ENCODE measurements at regions not wholly inside any gene's neighbourhood (a gene's known extent, or its start where the extent isn't known, plus 50 kb on each side); places are given as distances from the start of the nearest gene placed in this dataset.
A peak's percentile ranks its signal among the peaks of the same experiment; 100 is the strongest.

- Histone ChIP-seq H2AFZ (ENCODE audit: low read length) (no peak overlapping the region), H3K27me3 (ENCODE audit: control insufficient read depth, insufficient read depth, low read length) (no peaks in the 10 kb centered on the region), H4K20me1 (ENCODE audit: control insufficient read depth, extremely low read depth, insufficient read depth, low read length) (no peaks in the 10 kb centered on the region), H3K4me2 (ENCODE audit: extremely low read depth, insufficient read depth, low read length) (no peak overlapping the region), H3K4me1 (ENCODE audit: control insufficient read depth, extremely low read depth, insufficient read depth, low read length) (peaks cover 4% of the 10 kb centered on the region), H3K27ac (ENCODE audit: insufficient read depth, low read length) (no peak overlapping the region), H3K9me3 (ENCODE audit: control insufficient read depth, insufficient read depth, low read depth, low read length) (no peaks in the 10 kb centered on the region), H3K36me3 (ENCODE audit: control insufficient read depth, insufficient read depth, low read length) (no peaks in the 10 kb centered on the region), H3K9ac (ENCODE audit: insufficient read depth, low read length) (no peak overlapping the region), H3K79me2 (ENCODE audit: control insufficient read depth, insufficient read depth, low read length) (no peaks in the 10 kb centered on the region), H3K4me3 (replicated peaks in 1 of 4; ENCODE audit: control extremely low read depth in 1 of 4, insufficient read depth in 1 of 4, low read depth in 3 of 4, low read length in 4 of 4) (no peak overlapping the region)
- peak in 1 of 2 donors; percentile 92 for DNase-seq (ENCODE audit: low read depth in 2 of 2)
- no peak for TF ChIP-seq CTCF (conservative IDR thresholded peaks at IDR 0.05 in 1 of 2, IDR thresholded peaks at IDR 0.05 in 1 of 2; ENCODE audit: low read depth in 1 of 2, low read length in 2 of 2)
- no peak for TF ChIP-seq EZH2 (IDR thresholded peaks at IDR 0.05; ENCODE audit: low read length, missing control alignments)
Observed at GRCh38 chr3:150345021-150345538, 63.0 kb upstream of the TSC22D2 start.

GRCh38 chr3:150344079-150344759, 63.9 kb upstream of the TSC22D2 start:
- no peak overlapping the region for H3K4me3 ChIP-seq (replicated peaks in 1 of 4; ENCODE audit: control extremely low read depth in 1 of 4, insufficient read depth in 1 of 4, low read depth in 3 of 4, low read length in 4 of 4)
- H2AFZ ChIP-seq (ENCODE audit: low read length): no peak overlapping the region
- H3K9me3 ChIP-seq (ENCODE audit: control insufficient read depth, insufficient read depth, low read depth, low read length): no peaks in the 10 kb centered on the region
- DNase-seq (ENCODE audit: low read depth in 2 of 2): no peak
- H3K79me2 ChIP-seq (ENCODE audit: control insufficient read depth, insufficient read depth, low read length): no peaks in the 10 kb centered on the region
- H3K27ac ChIP-seq (ENCODE audit: insufficient read depth, low read length): no peak overlapping the region
- no peaks in the 10 kb centered on the region for H4K20me1 ChIP-seq (ENCODE audit: control insufficient read depth, extremely low read depth, insufficient read depth, low read length)
- peaks cover 4% of the 10 kb centered on the region for H3K4me1 ChIP-seq (ENCODE audit: control insufficient read depth, extremely low read depth, insufficient read depth, low read length)
- H3K9ac ChIP-seq (ENCODE audit: insufficient read depth, low read length): no peak overlapping the region
- H3K36me3 ChIP-seq (ENCODE audit: control insufficient read depth, insufficient read depth, low read length): no peaks in the 10 kb centered on the region
- no peak overlapping the region for H3K4me2 ChIP-seq (ENCODE audit: extremely low read depth, insufficient read depth, low read length)
- no peaks in the 10 kb centered on the region for H3K27me3 ChIP-seq (ENCODE audit: control insufficient read depth, insufficient read depth, low read length)
- no peak for TF ChIP-seq CTCF (conservative IDR thresholded peaks at IDR 0.05 in 1 of 2, IDR thresholded peaks at IDR 0.05 in 1 of 2; ENCODE audit: low read depth in 1 of 2, low read length in 2 of 2)
- TF ChIP-seq EZH2 (IDR thresholded peaks at IDR 0.05; ENCODE audit: low read length, missing control alignments): no peak

GRCh38 chr3:150342896-150343467, 65.1 kb upstream of the TSC22D2 start:
- no peaks in the 10 kb centered on the region for H3K4me1 ChIP-seq (ENCODE audit: control insufficient read depth, extremely low read depth, insufficient read depth, low read length)
- no peak overlapping the region for H3K9ac ChIP-seq (ENCODE audit: insufficient read depth, low read length)
- no peaks in the 10 kb centered on the region for H3K9me3 ChIP-seq (ENCODE audit: control insufficient read depth, insufficient read depth, low read depth, low read length)
- H3K27me3 ChIP-seq (ENCODE audit: control insufficient read depth, insufficient read depth, low read length): no peaks in the 10 kb centered on the region
- no peak overlapping the region for H2AFZ ChIP-seq (ENCODE audit: low read length)
- no peak overlapping the region for H3K27ac ChIP-seq (ENCODE audit: insufficient read depth, low read length)
- H3K4me3 ChIP-seq (replicated peaks in 1 of 4; ENCODE audit: control extremely low read depth in 1 of 4, insufficient read depth in 1 of 4, low read depth in 3 of 4, low read length in 4 of 4): no peak overlapping the region
- TF ChIP-seq CTCF (conservative IDR thresholded peaks at IDR 0.05 in 1 of 2, IDR thresholded peaks at IDR 0.05 in 1 of 2; ENCODE audit: low read depth in 1 of 2, low read length in 2 of 2): no peak
- TF ChIP-seq EZH2 (IDR thresholded peaks at IDR 0.05; ENCODE audit: low read length, missing control alignments): no peak
- no peaks in the 10 kb centered on the region for H4K20me1 ChIP-seq (ENCODE audit: control insufficient read depth, extremely low read depth, insufficient read depth, low read length)
- DNase-seq (ENCODE audit: low read depth in 2 of 2): no peak
- H3K4me2 ChIP-seq (ENCODE audit: extremely low read depth, insufficient read depth, low read length): no peak overlapping the region
- no peaks in the 10 kb centered on the region for H3K36me3 ChIP-seq (ENCODE audit: control insufficient read depth, insufficient read depth, low read length)
- H3K79me2 ChIP-seq (ENCODE audit: control insufficient read depth, insufficient read depth, low read length): no peaks in the 10 kb centered on the region

Data from fibroblast of lung (primary cell).